Neural cell (in vitro differentiated cells): ENCODE measurements at regions not wholly inside any gene's neighbourhood (a gene's known extent, or its start where the extent isn't known, plus 50 kb on each side); places are given as distances from the start of the nearest gene placed in this dataset.

Experiments
- H2AFZ ChIP-seq: fragments of 200-600, 300-800 bp; sonication (generic), shearing (Covaris generic); 2 replicates; pipeline ENCODE4 v1.6.0; 2014; ENCODE audit warnings: low read depth, mild to moderate bottlenecking, antibody characterized with exemption, low read length, moderate library complexity
- H3F3A ChIP-seq: fragments of 200-600 bp; shearing (Covaris generic); 2 replicates; pipeline ENCODE4 v1.6.1; 2016; ENCODE audit warnings: mild to moderate bottlenecking, moderate library complexity, mixed read lengths, antibody characterized with exemption, low read length; ENCODE audit not compliant: insufficient read depth, poor library complexity, severe bottlenecking
- H3K27ac ChIP-seq: fragments of 200-600, 300-800 bp; sonication (generic), shearing (Covaris generic); 2 replicates; pipeline ENCODE4 v1.5.1; 2014; ENCODE audit warnings: mild to moderate bottlenecking, low read length, moderate library complexity
- H3K27me3 ChIP-seq: fragments of 300-800, 200-600 bp; sonication (generic), shearing (Covaris generic); 2 replicates; pipeline ENCODE4 v1.6.0; 2014; ENCODE audit warnings: mild to moderate bottlenecking, low read depth, low read length, moderate library complexity; ENCODE audit not compliant: insufficient read depth
- H3K36me3 ChIP-seq: fragments of 300-800, 200-600 bp; sonication (generic), shearing (Covaris generic); 2 replicates; pipeline ENCODE4 v1.5.1; 2014; ENCODE audit warnings: mild to moderate bottlenecking, antibody characterized with exemption, low read length, moderate library complexity; ENCODE audit not compliant: insufficient read depth
- H3K4me2 ChIP-seq: fragments of 300-800, 200-600 bp; sonication (generic), shearing (Covaris generic); 2 replicates; pipeline ENCODE4 v1.6.0; 2014; ENCODE audit warnings: mild to moderate bottlenecking, low read length
- H3K4me3 ChIP-seq: fragments of 300-800, 200-600 bp; sonication (generic), shearing (Covaris generic); 2 replicates; pipeline ENCODE4 v1.5.1; 2014; ENCODE audit warnings: mild to moderate bottlenecking, low read length, moderate library complexity
- H3K79me2 ChIP-seq: fragments of 200-600 bp; shearing (Covaris generic); replicated peaks from 2 replicates; pipeline ENCODE4 v1.6.0; 2014; ENCODE audit warnings: mild to moderate bottlenecking, low read length, moderate library complexity; ENCODE audit not compliant: insufficient read depth
- H3K9ac ChIP-seq: fragments of 300-800, 200-600 bp; sonication (generic), shearing (Covaris generic); 2 replicates; pipeline ENCODE4 v1.6.1; 2016; ENCODE audit warnings: mild to moderate bottlenecking, low read length, mixed read lengths
- H3K9me2 ChIP-seq: fragments of 200-600 bp; shearing (Covaris generic); 2 replicates; pipeline ENCODE4 v1.6.1; 2016; ENCODE audit warnings: mild to moderate bottlenecking, low read length, mixed read lengths; ENCODE audit not compliant: insufficient read depth
- H3K9me3 ChIP-seq: fragments of 200-600, 300-800 bp; sonication (generic), shearing (Covaris generic); 2 replicates; pipeline ENCODE4 v1.6.1; 2016; ENCODE audit warnings: mild to moderate bottlenecking, mixed run types, low read length, moderate library complexity, mixed read lengths
- H4K20me1 ChIP-seq: fragments of 200-600 bp; shearing (Covaris generic); 2 replicates; pipeline ENCODE4 v1.6.1; 2016; ENCODE audit warnings: mild to moderate bottlenecking, mixed run types; ENCODE audit not compliant: insufficient read depth
- CTCF ChIP-seq: fragments of 450-650 bp; IDR thresholded peaks from 2 replicates; pipeline ENCODE4 v1.5.1; 2014; ENCODE audit warnings: antibody characterized with exemption, mild to moderate bottlenecking, moderate library complexity; ENCODE audit not compliant: poor library complexity, severe bottlenecking
- EP300 ChIP-seq: fragments of 450-650 bp; conservative IDR thresholded peaks from 2 replicates; pipeline ENCODE4 v1.6.1; 2014; ENCODE audit warnings: antibody characterized with exemption, mild to moderate bottlenecking, moderate library complexity; ENCODE audit not compliant: poor library complexity, severe bottlenecking
- EZH2 ChIP-seq: fragments of 200-600, 300-800 bp; shearing (Covaris generic), sonication (generic); IDR thresholded peaks from 2 replicates; pipeline ENCODE4 v1.6.1; 2014; ENCODE audit warnings: antibody characterized with exemption, low read length, borderline replicate concordance, mild to moderate bottlenecking; ENCODE audit not compliant: insufficient read depth, poor library complexity, severe bottlenecking
- MXI1 ChIP-seq: fragments of 450-650 bp; conservative IDR thresholded peaks from 2 replicates; pipeline ENCODE4 v1.6.1; 2014; ENCODE audit warnings: antibody characterized with exemption, mild to moderate bottlenecking; ENCODE audit not compliant: poor library complexity, severe bottlenecking
- POLR2AphosphoS5 ChIP-seq: IDR thresholded peaks from 2 replicates; pipeline ENCODE4 v1.6.1; 2012
- RAD21 ChIP-seq: fragments of 450-650 bp; conservative IDR thresholded peaks from 2 replicates; pipeline ENCODE4 v1.6.1; 2014; ENCODE audit warnings: antibody characterized with exemption, mild to moderate bottlenecking, moderate library complexity
- REST ChIP-seq: IDR thresholded peaks from 2 replicates; pipeline ENCODE4 v1.6.1; 2012; ENCODE audit warnings: borderline replicate concordance
- SMC3 ChIP-seq: fragments of 450-650 bp; conservative IDR thresholded peaks from 2 replicates; pipeline ENCODE4 v1.6.1; 2014; ENCODE audit warnings: antibody characterized with exemption, mild to moderate bottlenecking, moderate library complexity; ENCODE audit not compliant: poor library complexity
- TAF1 ChIP-seq: IDR thresholded peaks from 2 replicates; pipeline ENCODE4 v1.6.1; 2012; ENCODE audit warnings: low read depth

- H3K27ac ChIP-seq = no peak overlapping the region
- no peaks in the 10 kb centered on the region for H3K9me2 ChIP-seq
- no peak overlapping the region for H3K4me3 ChIP-seq
- H3K36me3 ChIP-seq = no peaks in the 10 kb centered on the region
- H3K4me2 ChIP-seq = no peak overlapping the region
- no peaks in the 10 kb centered on the region for H3K27me3 ChIP-seq
- H3K9me3 ChIP-seq = no peaks in the 10 kb centered on the region
- no peak for TF ChIP-seq SMC3
- TF ChIP-seq CTCF = no peak
- no peak for TF ChIP-seq MXI1
- no peak for TF ChIP-seq REST
- TF ChIP-seq EZH2 = no peak
- no peak for TF ChIP-seq POLR2AphosphoS5
- TF ChIP-seq TAF1 = no peak
- no peak for TF ChIP-seq RAD21
- no peak for TF ChIP-seq EP300
- no peak overlapping the region for H3K9ac ChIP-seq
- H2AFZ ChIP-seq = no peak overlapping the region
- H4K20me1 ChIP-seq = no peaks in the 10 kb centered on the region
- no peaks in the 10 kb centered on the region for H3K79me2 ChIP-seq
- H3F3A ChIP-seq = no peaks in the 10 kb centered on the region
These were observed 135.6 kb upstream of the CXXC4 start for GRCh38 chr4:104630272-104630671.

- Histone ChIP-seq H3K9ac (no peak overlapping the region), H4K20me1 (no peaks in the 10 kb centered on the region), H3K9me2 (no peaks in the 10 kb centered on the region), H3K9me3 (no peaks in the 10 kb centered on the region), H3F3A (no peaks in the 10 kb centered on the region), H3K27ac (no peak overlapping the region), H3K36me3 (no peaks in the 10 kb centered on the region), H3K27me3 (no peaks in the 10 kb centered on the region), H3K4me2 (no peak overlapping the region), H2AFZ (no peak overlapping the region), H3K79me2 (no peaks in the 10 kb centered on the region), H3K4me3 (no peak overlapping the region)
- TF ChIP-seq POLR2AphosphoS5 = no peak
- TF ChIP-seq RAD21 = no peak
- TF ChIP-seq TAF1 = no peak
- TF ChIP-seq SMC3 = no peak
- no peak for TF ChIP-seq MXI1
- TF ChIP-seq EZH2 = no peak
- TF ChIP-seq REST = no peak
- no peak for TF ChIP-seq EP300
- TF ChIP-seq CTCF = no peak
These were observed 136.3 kb upstream of the CXXC4 start for GRCh38 chr4:104631000-104631399.
